SK-N-SH (cell line): ENCODE measurements at regions not wholly inside any gene's neighbourhood (a gene's known extent, or its start where the extent isn't known, plus 50 kb on each side); places are given as distances from the start of the nearest gene placed in this dataset.

Experiments
- FOXJ3 ChIP-seq: sonication (generic); formaldehyde crosslinking; IDR thresholded peaks from 2 replicates; pipeline ENCODE4 v1.5.1; 2020; ENCODE audit warnings: mild to moderate bottlenecking, missing genetic modification reagents
- JUND ChIP-seq: IDR thresholded peaks from 2 replicates; pipeline ENCODE4 v1.4.0; 2012
- RFX5 ChIP-seq: IDR thresholded peaks from 2 replicates; pipeline ENCODE4 v1.6.1; 2012; ENCODE audit warnings: mild to moderate bottlenecking, improper control_type of control experiment, low read length
- TAF1 ChIP-seq: IDR thresholded peaks from 2 replicates; pipeline ENCODE4 v1.6.1; 2012; ENCODE audit warnings: low read depth, mild to moderate bottlenecking, low read length, moderate library complexity, borderline replicate concordance
- TF ChIP-seq, protein P1 (sequence below): fragments of 200-600 bp; sonication (generic); IDR thresholded peaks from 2 replicates; pipeline ENCODE4 v1.6.1; 2017; ENCODE audit warnings: antibody characterized with exemption, mild to moderate bottlenecking, moderate library complexity
- TF ChIP-seq, protein P2 (sequence below): IDR thresholded peaks from 2 replicates; pipeline ENCODE4 v1.6.1; 2012; ENCODE audit warnings: mild to moderate bottlenecking, low read depth, low read length, moderate library complexity

DNA sequence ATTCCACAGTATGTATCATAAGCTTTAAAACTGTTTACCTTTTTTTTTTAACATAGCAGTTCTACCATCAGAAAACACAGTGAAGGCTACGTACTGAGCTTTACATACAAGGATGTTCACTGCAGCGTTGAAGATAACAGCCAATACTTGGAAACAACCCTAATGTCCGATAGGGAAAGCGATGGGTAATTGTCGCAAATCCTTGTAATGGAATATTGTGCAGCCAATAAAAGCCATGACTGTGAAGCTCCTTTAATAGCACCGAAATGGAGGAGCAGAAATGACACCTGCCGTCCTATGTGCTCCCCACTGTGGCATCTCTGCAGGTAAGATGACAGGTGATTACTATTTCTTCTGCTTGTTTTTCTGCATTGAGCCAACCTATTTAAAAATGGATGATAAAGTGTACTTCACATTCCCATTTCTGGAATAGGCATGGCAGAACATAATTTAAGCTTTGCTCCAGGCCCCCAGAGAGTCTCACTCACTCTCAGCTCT lies 523.8 kb downstream of the PTPRU start:
- TF ChIP-seq, protein P1, sequence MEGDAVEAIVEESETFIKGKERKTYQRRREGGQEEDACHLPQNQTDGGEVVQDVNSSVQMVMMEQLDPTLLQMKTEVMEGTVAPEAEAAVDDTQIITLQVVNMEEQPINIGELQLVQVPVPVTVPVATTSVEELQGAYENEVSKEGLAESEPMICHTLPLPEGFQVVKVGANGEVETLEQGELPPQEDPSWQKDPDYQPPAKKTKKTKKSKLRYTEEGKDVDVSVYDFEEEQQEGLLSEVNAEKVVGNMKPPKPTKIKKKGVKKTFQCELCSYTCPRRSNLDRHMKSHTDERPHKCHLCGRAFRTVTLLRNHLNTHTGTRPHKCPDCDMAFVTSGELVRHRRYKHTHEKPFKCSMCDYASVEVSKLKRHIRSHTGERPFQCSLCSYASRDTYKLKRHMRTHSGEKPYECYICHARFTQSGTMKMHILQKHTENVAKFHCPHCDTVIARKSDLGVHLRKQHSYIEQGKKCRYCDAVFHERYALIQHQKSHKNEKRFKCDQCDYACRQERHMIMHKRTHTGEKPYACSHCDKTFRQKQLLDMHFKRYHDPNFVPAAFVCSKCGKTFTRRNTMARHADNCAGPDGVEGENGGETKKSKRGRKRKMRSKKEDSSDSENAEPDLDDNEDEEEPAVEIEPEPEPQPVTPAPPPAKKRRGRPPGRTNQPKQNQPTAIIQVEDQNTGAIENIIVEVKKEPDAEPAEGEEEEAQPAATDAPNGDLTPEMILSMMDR, result no peak
- TF ChIP-seq TAF1 (no peak), FOXJ3 (no peak), JUND (no peak), RFX5 (no peak)
- TF ChIP-seq, protein P2, sequence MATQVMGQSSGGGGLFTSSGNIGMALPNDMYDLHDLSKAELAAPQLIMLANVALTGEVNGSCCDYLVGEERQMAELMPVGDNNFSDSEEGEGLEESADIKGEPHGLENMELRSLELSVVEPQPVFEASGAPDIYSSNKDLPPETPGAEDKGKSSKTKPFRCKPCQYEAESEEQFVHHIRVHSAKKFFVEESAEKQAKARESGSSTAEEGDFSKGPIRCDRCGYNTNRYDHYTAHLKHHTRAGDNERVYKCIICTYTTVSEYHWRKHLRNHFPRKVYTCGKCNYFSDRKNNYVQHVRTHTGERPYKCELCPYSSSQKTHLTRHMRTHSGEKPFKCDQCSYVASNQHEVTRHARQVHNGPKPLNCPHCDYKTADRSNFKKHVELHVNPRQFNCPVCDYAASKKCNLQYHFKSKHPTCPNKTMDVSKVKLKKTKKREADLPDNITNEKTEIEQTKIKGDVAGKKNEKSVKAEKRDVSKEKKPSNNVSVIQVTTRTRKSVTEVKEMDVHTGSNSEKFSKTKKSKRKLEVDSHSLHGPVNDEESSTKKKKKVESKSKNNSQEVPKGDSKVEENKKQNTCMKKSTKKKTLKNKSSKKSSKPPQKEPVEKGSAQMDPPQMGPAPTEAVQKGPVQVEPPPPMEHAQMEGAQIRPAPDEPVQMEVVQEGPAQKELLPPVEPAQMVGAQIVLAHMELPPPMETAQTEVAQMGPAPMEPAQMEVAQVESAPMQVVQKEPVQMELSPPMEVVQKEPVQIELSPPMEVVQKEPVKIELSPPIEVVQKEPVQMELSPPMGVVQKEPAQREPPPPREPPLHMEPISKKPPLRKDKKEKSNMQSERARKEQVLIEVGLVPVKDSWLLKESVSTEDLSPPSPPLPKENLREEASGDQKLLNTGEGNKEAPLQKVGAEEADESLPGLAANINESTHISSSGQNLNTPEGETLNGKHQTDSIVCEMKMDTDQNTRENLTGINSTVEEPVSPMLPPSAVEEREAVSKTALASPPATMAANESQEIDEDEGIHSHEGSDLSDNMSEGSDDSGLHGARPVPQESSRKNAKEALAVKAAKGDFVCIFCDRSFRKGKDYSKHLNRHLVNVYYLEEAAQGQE, result no peak
